HCT116 (cell line): ENCODE measurements at regions not wholly inside any gene's neighbourhood (a gene's known extent, or its start where the extent isn't known, plus 50 kb on each side); places are given as distances from the start of the nearest gene placed in this dataset.

Experiments used
- EZH2 ChIP-seq: fragments of 200-600 bp; sonication (generic); IDR thresholded peaks from 2 replicates; pipeline ENCODE4 v1.6.1; 2017; ENCODE audit warnings: antibody characterized with exemption, mixed run types
- EZH2phosphoT487 ChIP-seq: fragments of 200-600 bp; IDR thresholded peaks from 2 replicates; pipeline ENCODE4 v1.6.1; 2018; ENCODE audit warnings: antibody characterized with exemption, borderline replicate concordance
- POLR2A ChIP-seq: IDR thresholded peaks from 2 replicates; pipeline ENCODE4 v1.7.0; 2011; ENCODE audit warnings: borderline replicate concordance; ENCODE audit not compliant: insufficient read depth, insufficient read length; ENCODE audit errors: extremely low read depth
- POLR2AphosphoS5 ChIP-seq: IDR thresholded peaks from 2 replicates; pipeline ENCODE4 v1.6.1; 2011; ENCODE audit warnings: mild to moderate bottlenecking, low read depth, low read length, moderate library complexity
- TF ChIP-seq, protein P1 (sequence below), 3 experiments: fragments of 200-600 bp in 1 of 3; sonication (generic) in 1 of 3; IDR thresholded peaks in 2 of 3; conservative IDR thresholded peaks in 1 of 3; 2 replicates each; pipeline ENCODE4 v1.5.1; 2012 to 2017; ENCODE audit warnings: low read depth in 2 of 3, low read length in 2 of 3, antibody characterized with exemption in 1 of 3, borderline replicate concordance in 1 of 3, control low read depth in 1 of 3, mild to moderate bottlenecking in 1 of 3, mixed read lengths in 1 of 3, mixed run types in 1 of 3, moderate library complexity in 1 of 3; ENCODE audit not compliant: insufficient read depth in 1 of 3
- TF ChIP-seq, protein P2 (sequence below): IDR thresholded peaks from 2 replicates; pipeline ENCODE4 v1.6.1; 2012; ENCODE audit warnings: low read depth

DNA sequence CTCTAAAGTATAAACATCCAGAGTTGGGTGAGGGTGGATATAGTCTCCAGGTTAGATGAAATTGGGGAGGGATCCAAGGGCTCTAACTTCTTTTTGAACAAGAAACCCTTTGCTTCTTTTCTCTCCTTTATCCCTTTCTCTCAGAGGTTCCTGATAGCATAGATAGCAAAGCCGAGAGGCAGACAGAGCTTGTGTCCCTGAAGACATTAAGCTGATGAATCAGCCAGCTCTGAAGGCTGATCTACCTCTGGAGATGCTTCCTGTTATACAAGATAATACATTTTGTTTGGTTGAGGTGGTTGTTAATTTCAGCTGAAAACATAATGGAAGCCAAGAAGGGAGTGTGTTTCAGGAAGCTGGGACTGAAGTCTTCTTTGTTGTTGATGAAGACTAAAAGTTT, 193.2 kb downstream of the PDCD6IP start:
- TF ChIP-seq, protein P1, sequence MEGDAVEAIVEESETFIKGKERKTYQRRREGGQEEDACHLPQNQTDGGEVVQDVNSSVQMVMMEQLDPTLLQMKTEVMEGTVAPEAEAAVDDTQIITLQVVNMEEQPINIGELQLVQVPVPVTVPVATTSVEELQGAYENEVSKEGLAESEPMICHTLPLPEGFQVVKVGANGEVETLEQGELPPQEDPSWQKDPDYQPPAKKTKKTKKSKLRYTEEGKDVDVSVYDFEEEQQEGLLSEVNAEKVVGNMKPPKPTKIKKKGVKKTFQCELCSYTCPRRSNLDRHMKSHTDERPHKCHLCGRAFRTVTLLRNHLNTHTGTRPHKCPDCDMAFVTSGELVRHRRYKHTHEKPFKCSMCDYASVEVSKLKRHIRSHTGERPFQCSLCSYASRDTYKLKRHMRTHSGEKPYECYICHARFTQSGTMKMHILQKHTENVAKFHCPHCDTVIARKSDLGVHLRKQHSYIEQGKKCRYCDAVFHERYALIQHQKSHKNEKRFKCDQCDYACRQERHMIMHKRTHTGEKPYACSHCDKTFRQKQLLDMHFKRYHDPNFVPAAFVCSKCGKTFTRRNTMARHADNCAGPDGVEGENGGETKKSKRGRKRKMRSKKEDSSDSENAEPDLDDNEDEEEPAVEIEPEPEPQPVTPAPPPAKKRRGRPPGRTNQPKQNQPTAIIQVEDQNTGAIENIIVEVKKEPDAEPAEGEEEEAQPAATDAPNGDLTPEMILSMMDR (IDR thresholded peaks at IDR 0.05 in 2 of 3, conservative IDR thresholded peaks at IDR 0.05 in 1 of 3; ENCODE audit: borderline replicate concordance in 1 of 3, insufficient read depth in 1 of 3, low read depth in 2 of 3, low read length in 2 of 3), result no peak
- TF ChIP-seq EZH2phosphoT487 (no peak), POLR2A (no peak), POLR2AphosphoS5 (no peak), EZH2 (no peak)
- TF ChIP-seq, protein P2, sequence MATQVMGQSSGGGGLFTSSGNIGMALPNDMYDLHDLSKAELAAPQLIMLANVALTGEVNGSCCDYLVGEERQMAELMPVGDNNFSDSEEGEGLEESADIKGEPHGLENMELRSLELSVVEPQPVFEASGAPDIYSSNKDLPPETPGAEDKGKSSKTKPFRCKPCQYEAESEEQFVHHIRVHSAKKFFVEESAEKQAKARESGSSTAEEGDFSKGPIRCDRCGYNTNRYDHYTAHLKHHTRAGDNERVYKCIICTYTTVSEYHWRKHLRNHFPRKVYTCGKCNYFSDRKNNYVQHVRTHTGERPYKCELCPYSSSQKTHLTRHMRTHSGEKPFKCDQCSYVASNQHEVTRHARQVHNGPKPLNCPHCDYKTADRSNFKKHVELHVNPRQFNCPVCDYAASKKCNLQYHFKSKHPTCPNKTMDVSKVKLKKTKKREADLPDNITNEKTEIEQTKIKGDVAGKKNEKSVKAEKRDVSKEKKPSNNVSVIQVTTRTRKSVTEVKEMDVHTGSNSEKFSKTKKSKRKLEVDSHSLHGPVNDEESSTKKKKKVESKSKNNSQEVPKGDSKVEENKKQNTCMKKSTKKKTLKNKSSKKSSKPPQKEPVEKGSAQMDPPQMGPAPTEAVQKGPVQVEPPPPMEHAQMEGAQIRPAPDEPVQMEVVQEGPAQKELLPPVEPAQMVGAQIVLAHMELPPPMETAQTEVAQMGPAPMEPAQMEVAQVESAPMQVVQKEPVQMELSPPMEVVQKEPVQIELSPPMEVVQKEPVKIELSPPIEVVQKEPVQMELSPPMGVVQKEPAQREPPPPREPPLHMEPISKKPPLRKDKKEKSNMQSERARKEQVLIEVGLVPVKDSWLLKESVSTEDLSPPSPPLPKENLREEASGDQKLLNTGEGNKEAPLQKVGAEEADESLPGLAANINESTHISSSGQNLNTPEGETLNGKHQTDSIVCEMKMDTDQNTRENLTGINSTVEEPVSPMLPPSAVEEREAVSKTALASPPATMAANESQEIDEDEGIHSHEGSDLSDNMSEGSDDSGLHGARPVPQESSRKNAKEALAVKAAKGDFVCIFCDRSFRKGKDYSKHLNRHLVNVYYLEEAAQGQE, result no peak
